ENCODE measurements at regions not wholly inside any gene's neighbourhood (a gene's known extent, or its start where the extent isn't known, plus 50 kb on each side); places are given as distances from the start of the nearest gene placed in this dataset.

GRCh38 chr11:43545610-43546009 is 134.9 kb upstream of the HSD17B12 start:
- DNase-seq (ENCODE audit: low read depth in 3 of 3), result no peak

- DNase-seq (ENCODE audit: low read depth in 3 of 3), result no peak
These were observed 133.7 kb upstream of the HSD17B12 start for GRCh38 chr11:43546561-43547429.

GRCh38 chr11:43547430-43547831 is 133.1 kb upstream of the HSD17B12 start:
- no peak for DNase-seq (ENCODE audit: low read depth in 3 of 3)

DNA sequence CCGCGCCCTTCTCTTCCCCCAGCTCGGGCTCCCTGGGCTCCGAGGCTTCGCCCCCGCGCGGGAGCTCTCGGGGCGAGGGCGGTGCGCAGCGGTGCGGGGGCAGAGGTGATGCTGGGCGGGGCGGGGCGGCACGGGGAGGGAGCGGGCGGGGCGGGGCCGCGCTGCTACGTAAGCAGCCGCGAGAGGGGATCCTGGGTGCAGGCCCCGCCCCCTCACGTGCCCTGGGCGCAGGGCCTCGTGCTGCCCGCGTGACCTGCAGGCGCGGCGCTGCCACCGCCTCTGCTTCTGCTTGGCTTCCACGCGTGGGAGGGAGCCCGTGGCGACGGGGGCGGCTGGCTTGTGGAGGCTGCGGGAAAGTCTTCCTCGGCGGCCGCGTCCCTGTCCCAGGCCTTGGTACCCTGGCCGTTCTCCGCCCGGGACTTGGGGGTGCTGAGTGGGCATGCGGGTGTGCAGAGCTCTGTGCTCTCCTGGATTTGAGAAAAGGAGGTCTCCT is 132.6 kb upstream of the HSD17B12 start:
- DNase-seq (ENCODE audit: low read depth in 3 of 3), result no peak

GRCh38 chr11:43548916-43549315 is 131.6 kb upstream of the HSD17B12 start:
- DNase-seq (ENCODE audit: low read depth in 3 of 3), result no peak

GRCh38 chr11:43549624-43550023 is 130.9 kb upstream of the HSD17B12 start:
- DNase-seq (ENCODE audit: low read depth in 3 of 3), result no peak

DNA sequence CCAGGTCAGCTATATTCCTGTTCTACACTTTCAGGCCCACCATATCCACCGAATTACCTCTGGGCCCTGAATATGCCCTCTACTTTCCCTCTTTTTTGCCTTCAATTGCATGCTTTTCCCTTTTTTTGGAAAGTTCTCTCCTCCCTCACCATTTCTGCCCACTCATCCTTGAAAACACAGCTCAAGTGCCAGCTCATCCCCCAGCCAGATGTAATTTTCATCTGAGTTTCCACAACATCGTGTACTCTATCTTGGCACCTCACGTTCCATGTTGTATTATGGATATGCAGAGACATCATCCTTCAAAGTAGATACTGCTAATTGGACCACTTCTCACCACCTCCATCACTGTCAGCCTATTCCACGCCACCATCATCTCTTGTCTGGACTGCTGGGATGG is 129.8 kb upstream of the HSD17B12 start:
- no peak for DNase-seq (ENCODE audit: low read depth in 3 of 3)

- DNase-seq (ENCODE audit: low read depth in 3 of 3), result no peak
These were observed 126.4 kb upstream of the HSD17B12 start for GRCh38 chr11:43554148-43554473.

DNA sequence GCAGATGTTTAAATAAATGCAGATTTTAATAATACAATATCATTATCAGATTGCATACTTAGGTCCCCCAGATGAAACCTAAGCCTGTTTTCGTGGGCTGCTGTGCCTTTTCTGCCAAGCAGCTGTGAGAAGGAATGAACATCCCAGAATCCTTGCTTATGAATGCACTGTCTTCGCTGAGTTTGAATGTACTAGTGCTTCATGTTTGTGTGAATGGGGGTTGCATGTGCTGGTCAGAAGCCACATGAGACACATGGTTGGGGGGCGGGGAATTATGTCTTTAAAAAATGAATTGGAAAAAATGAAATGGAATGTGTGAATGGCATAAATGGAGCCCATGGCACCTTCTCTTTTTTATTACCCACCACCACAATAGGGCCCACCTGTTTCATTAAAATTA is 125.4 kb upstream of the HSD17B12 start:
- DNase-seq (ENCODE audit: low read depth in 3 of 3), result no peak

GRCh38 chr11:43555816-43556611 is 124.5 kb upstream of the HSD17B12 start:
- no peak for DNase-seq (ENCODE audit: low read depth in 3 of 3)

GRCh38 chr11:43556612-43557375 is 123.7 kb upstream of the HSD17B12 start:
- DNase-seq (ENCODE audit: low read depth in 3 of 3), result no peak

- no peak for DNase-seq (ENCODE audit: low read depth in 3 of 3)
These were observed 122.9 kb upstream of the HSD17B12 start for GRCh38 chr11:43557553-43558110.

GRCh38 chr11:43558146-43558545 is 122.4 kb upstream of the HSD17B12 start:
- no peak for DNase-seq (ENCODE audit: low read depth in 3 of 3)

- no peak for DNase-seq (ENCODE audit: low read depth in 3 of 3)
These were observed 121.9 kb upstream of the HSD17B12 start for GRCh38 chr11:43558556-43559127.

DNA sequence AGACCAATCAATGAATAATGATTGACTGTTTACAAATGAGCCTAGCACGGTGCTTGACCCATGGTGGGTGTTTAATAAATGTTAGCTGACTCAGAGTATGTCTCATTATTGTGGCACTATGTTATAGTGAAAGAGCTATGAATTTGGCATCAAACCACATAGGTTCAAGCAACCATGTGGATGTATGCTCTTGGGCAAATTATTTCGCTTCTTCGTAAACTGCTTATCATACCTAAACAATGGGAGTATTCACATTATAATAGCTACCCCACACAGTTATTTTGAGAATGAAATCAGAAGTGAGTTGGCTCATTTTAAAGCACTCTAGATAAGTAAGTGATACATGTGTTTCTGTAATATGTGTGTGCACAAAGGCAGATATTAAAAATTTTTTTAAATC is 118.7 kb upstream of the HSD17B12 start:
- DNase-seq (ENCODE audit: low read depth in 3 of 3), result no peak

GRCh38 chr11:43567396-43567975 is 113.1 kb upstream of the HSD17B12 start:
- no peak for DNase-seq (ENCODE audit: low read depth in 3 of 3)

DNA sequence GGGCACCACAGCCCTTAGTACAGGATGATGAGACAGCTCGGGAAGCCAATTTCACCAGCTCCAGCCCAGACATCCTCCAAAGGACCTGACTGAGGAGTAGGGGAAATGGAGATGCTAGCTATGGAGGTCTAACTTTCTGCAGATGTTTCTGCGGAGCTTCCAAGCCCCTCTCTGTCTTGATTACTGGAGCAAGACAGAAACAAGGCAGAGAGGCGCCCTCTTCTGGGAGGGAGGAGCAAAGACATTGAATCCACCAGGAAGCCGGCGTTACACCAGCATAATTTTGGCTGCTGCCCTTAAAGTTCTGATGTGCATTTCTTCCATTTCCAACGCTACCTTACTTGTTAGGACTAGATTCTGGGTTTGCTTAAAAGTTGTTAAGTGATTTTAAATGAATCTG is 107.3 kb upstream of the HSD17B12 start:
- DNase-seq (ENCODE audit: low read depth in 3 of 3), result no peak

GRCh38 chr11:43573873-43574272 is 106.7 kb upstream of the HSD17B12 start:
- no peak for DNase-seq (ENCODE audit: low read depth in 3 of 3)

DNA sequence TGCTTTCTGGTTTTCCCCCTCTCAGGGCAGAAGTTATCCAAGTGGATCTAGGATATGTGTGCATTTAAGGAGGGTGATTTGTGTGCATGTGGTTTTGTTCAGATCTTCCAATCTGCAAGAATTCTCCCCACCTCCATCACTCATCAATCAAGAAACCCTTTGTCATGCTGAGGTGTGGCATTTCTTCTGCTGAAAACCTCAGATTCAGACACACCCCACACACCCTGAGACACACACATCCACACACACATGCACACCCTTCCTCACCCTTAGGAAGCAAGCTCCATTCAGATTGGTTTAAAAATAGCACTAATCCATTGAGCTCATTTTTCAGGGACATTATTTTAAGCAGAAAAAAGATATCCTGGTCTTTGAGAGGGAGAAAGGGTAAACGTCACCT is 106.1 kb upstream of the HSD17B12 start:
- no peak for DNase-seq (ENCODE audit: low read depth in 3 of 3)

GRCh38 chr11:43574949-43575912 is 105.3 kb upstream of the HSD17B12 start:
- no peak for DNase-seq (ENCODE audit: low read depth in 3 of 3)

Data from stimulated activated CD4-positive, alpha-beta T cell treated with anti-CD3 and anti-CD28 coated beads, TNF-alpha, amount 100 ng/mL, for 48 hours (primary cell).